ENCODE measurements at regions not wholly inside any gene's neighbourhood (a gene's known extent, or its start where the extent isn't known, plus 50 kb on each side); places are given as distances from the start of the nearest gene placed in this dataset.

- Histone ChIP-seq H3K9me2 (replicated peaks; ENCODE audit: insufficient read depth, low read length) (no peaks in the 10 kb centered on the region), H3K4me2 (ENCODE audit: low read depth, low read length, poor library complexity, severe bottlenecking) (no peak overlapping the region), H3F3A (ENCODE audit: insufficient read depth) (no peaks in the 10 kb centered on the region), H3K27ac (ENCODE audit: low read depth, low read length) (no peak overlapping the region), H3K9ac (ENCODE audit: low read length) (no peak overlapping the region), H3K9me3 (ENCODE audit: insufficient read depth, low read length) (no peaks in the 10 kb centered on the region), H2AFZ (ENCODE audit: low read depth, low read length, severe bottlenecking) (no peak overlapping the region), H3K79me2 (ENCODE audit: insufficient read depth, low read length) (no peaks in the 10 kb centered on the region), H3K4me3 (ENCODE audit: insufficient read depth, low read length, poor library complexity, severe bottlenecking) (no peak overlapping the region), H3K27me3 (ENCODE audit: low read length) (no peaks in the 10 kb centered on the region), H4K20me1 (ENCODE audit: low read depth, low read length) (no peaks in the 10 kb centered on the region), H3K36me3 (ENCODE audit: low read length) (no peaks in the 10 kb centered on the region)
- TF ChIP-seq EZH2phosphoT487 (conservative IDR thresholded peaks at IDR 0.05; ENCODE audit: low read length) (no peak), CTCF (IDR thresholded peaks at IDR 0.05; ENCODE audit: insufficient read depth, low read length, poor library complexity, severe bottlenecking) (no peak)
Observed at GRCh38 chr6:85126485-85127167, 323.3 kb upstream of the NT5E start.

- Histone ChIP-seq H3K4me2 (ENCODE audit: low read depth, low read length, poor library complexity, severe bottlenecking) (no peak overlapping the region), H3K27me3 (ENCODE audit: low read length) (no peaks in the 10 kb centered on the region)
Observed at GRCh38 chr6:85125526-85125925, 324.4 kb upstream of the NT5E start.

GRCh38 chr6:85124472-85125354 is 325.2 kb upstream of the NT5E start:
- H3K4me2 ChIP-seq (ENCODE audit: low read depth, low read length, poor library complexity, severe bottlenecking): no peak overlapping the region
- H2AFZ ChIP-seq (ENCODE audit: low read depth, low read length, severe bottlenecking): no peak overlapping the region
- no peaks in the 10 kb centered on the region for H4K20me1 ChIP-seq (ENCODE audit: low read depth, low read length)
- no peaks in the 10 kb centered on the region for H3K9me3 ChIP-seq (ENCODE audit: insufficient read depth, low read length)
- no peaks in the 10 kb centered on the region for H3K79me2 ChIP-seq (ENCODE audit: insufficient read depth, low read length)
- no peak for TF ChIP-seq EZH2phosphoT487 (conservative IDR thresholded peaks at IDR 0.05; ENCODE audit: low read length)
- TF ChIP-seq CTCF (IDR thresholded peaks at IDR 0.05; ENCODE audit: insufficient read depth, low read length, poor library complexity, severe bottlenecking): no peak
- H3K36me3 ChIP-seq (ENCODE audit: low read length): no peaks in the 10 kb centered on the region
- no peaks in the 10 kb centered on the region for H3F3A ChIP-seq (ENCODE audit: insufficient read depth)
- no peaks in the 10 kb centered on the region for H3K9me2 ChIP-seq (replicated peaks; ENCODE audit: insufficient read depth, low read length)
- H3K9ac ChIP-seq (ENCODE audit: low read length): no peak overlapping the region
- no peaks in the 10 kb centered on the region for H3K27me3 ChIP-seq (ENCODE audit: low read length)
- no peak overlapping the region for H3K27ac ChIP-seq (ENCODE audit: low read depth, low read length)
- H3K4me3 ChIP-seq (ENCODE audit: insufficient read depth, low read length, poor library complexity, severe bottlenecking): no peak overlapping the region

More at GRCh38 chr6:85125526-85125925, 324.4 kb upstream of the NT5E start:
- no peaks in the 10 kb centered on the region for H3K9me3 ChIP-seq (ENCODE audit: insufficient read depth, low read length)
- no peaks in the 10 kb centered on the region for H3F3A ChIP-seq (ENCODE audit: insufficient read depth)
- no peak overlapping the region for H2AFZ ChIP-seq (ENCODE audit: low read depth, low read length, severe bottlenecking)
- no peak for TF ChIP-seq EZH2phosphoT487 (conservative IDR thresholded peaks at IDR 0.05; ENCODE audit: low read length)
- no peak for TF ChIP-seq CTCF (IDR thresholded peaks at IDR 0.05; ENCODE audit: insufficient read depth, low read length, poor library complexity, severe bottlenecking)
- H4K20me1 ChIP-seq (ENCODE audit: low read depth, low read length): no peaks in the 10 kb centered on the region
- H3K79me2 ChIP-seq (ENCODE audit: insufficient read depth, low read length): no peaks in the 10 kb centered on the region
- H3K4me3 ChIP-seq (ENCODE audit: insufficient read depth, low read length, poor library complexity, severe bottlenecking): no peak overlapping the region
- H3K9me2 ChIP-seq (replicated peaks; ENCODE audit: insufficient read depth, low read length): no peaks in the 10 kb centered on the region
- H3K36me3 ChIP-seq (ENCODE audit: low read length): no peaks in the 10 kb centered on the region
- H3K9ac ChIP-seq (ENCODE audit: low read length): no peak overlapping the region
- no peak overlapping the region for H3K27ac ChIP-seq (ENCODE audit: low read depth, low read length)
